ENCODE measurements at regions not wholly inside any gene's neighbourhood (a gene's known extent, or its start where the extent isn't known, plus 50 kb on each side); places are given as distances from the start of the nearest gene placed in this dataset.
"Not testable (repeated sequence)": the region's sequence is repeated elsewhere in the genome, so short reads cannot be mapped to it uniquely, and the experiment has no call there.

DNA sequence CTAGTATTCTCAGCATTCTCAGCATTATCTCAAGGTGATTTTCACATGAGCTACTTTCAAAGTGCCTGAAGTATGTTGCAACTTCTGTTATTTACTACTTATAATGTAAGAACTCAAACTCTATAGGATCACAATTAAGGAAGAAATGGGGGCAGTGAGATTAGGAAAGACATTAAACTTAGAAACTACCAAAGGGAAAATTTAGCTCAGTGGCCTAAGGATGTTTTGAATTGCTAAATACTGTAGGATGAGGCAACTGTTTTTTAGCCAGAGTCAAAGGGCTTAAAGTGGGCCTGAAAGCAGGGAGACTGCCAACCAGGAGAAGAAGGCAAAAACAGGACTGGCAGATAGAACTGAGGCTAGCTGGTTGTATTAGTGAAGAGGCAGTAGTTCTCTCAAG is 55.5 kb upstream of the MBNL1 start:
- DNase-seq (ENCODE audit: low read depth in 1 of 2, low spot score in 1 of 2) = no peak

DNA sequence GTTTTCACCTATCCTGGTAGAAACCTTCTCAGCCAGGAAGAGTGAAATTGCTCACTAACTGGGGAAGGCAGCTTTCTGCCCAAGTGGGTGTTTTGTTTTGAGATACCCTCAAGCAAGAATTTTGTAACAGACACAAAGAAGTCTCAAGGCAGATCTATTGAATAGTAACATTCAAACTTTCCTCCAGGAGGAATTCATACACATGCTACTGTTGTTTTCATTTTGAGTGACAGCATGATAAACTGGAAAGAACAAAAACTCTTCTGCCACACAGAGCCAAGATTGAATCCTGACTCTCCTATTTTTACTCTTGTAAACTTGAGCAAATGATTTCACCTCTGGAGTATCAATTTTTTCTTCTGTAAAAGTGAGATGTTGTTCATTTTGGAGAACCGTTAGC is 54.8 kb upstream of the MBNL1 start:
- no peak for DNase-seq (ENCODE audit: low read depth in 1 of 2, low spot score in 1 of 2)

DNA sequence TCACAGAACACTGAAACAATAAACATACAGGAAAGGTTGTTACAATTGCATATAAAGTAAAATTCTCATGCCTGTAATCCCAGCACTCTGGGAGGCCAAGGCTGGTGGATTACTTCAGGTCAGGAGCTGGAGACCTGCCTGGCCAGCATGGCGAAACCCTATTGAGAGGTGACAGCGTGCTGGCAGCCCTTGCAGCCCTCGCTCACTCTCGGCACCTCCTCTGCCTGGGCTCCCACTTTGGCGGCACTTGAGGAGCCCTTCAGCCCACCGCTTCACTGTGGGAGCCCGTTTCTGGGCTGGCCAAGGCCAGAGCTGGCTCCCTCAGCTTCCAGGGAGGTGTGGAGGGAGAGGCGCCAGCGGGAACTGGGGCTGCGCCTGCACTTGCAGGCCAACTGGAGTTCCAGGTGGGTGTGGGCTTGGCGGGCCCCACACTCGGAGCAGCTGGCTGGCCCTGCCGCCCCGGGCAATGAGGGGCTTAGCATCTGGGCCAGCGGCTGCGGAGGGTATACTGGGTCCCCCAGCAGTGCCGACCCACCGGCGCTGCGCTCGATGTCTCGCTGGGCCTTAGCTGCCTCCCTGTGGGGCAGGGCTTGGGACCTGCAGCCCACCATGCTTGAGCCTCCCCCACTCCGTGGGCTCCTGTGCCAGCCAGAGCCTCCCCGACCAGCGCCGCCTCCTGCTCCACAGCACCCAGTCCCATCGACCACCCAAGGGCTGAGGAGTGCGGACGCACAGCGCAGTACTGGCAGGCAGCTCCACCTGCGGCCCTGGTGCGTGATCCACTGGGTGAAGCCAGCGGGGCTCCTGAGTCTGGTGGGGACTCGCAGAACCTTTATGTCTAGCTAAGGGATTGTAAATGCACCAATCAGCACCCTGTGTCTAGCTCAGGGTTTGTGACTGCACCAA is 51.5 kb upstream of the MBNL1 start:
- DNase-seq (ENCODE audit: low read depth in 1 of 2, low spot score in 1 of 2) = not testable (repeated sequence)

DNA sequence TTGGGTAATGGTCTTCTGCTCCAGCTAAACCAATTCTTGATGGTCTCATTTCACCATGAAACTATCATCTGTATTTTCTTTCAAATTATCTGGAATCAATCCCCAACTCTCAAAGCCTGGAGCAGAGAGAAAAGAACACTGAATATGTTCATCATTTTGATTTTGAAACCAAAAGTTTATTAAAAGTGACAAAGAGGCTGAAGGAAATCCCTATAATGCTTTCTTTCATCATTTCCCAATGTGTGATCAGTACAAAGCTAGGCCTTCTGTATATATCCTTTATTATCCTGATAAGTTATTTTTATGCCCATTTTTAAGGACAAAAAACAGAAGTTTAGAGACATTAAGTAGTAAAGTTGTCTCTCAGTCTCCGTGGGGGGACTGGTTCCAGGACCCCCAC is 50.1 kb upstream of the MBNL1 start:
- DNase-seq (ENCODE audit: low read depth in 1 of 2, low spot score in 1 of 2) = no peak

Data from activated T-helper 1 cell treated with anti-CD3 and anti-CD28 coated beads, Interleukin-2, amount 50 U/mL, for 16 hours (primary cell).